Sigmoid colon (tissue), 4 donors: ENCODE measurements at regions not wholly inside any gene's neighbourhood (a gene's known extent, or its start where the extent isn't known, plus 50 kb on each side); places are given as distances from the start of the nearest gene placed in this dataset.
"Not testable (repeated sequence)": the region's sequence is repeated elsewhere in the genome, so short reads cannot be mapped to it uniquely, and the experiment has no call there.

Experiments used
- CTCF ChIP-seq, 4 experiments: fragments of 450-650 bp in 3 of 4; fragments of 200-600 bp in 1 of 4; IDR thresholded peaks; one replicate each; pipeline ENCODE4 v1.5.1; 2016 to 2019; ENCODE audit warnings: antibody characterized with exemption in 4 of 4, mild to moderate bottlenecking in 3 of 4, moderate library complexity in 2 of 4
- EP300 ChIP-seq, 4 donors: sonication (generic); formaldehyde crosslinking; IDR thresholded peaks; one replicate each; pipeline ENCODE4 v1.6.1; 2017; ENCODE audit warnings: antibody characterized with exemption in 4 of 4

DNA sequence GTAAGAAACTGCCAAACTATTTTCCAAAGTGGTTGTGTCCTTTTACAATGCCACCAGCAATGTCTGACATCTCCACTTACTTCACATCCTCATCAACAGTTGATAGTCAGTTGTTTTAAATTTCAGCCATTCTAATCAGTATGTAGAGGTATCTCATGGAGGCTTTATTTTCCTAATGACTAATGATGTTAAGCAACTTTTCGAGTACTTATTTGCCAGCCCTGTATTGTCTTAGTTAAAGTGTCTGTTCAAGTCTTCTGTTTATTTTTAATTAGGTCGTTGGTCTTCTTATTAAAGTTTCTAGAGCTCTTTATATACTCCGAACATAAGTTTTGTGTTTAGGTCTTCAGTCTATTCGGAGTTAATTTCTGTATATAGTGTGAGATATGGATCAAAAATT lies 54.9 kb upstream of the NBPF12 start:
- not testable (repeated sequence) for TF ChIP-seq EP300, CTCF (IDR thresholded peaks at IDR 0.05)
